Limb (tissue), 2 donors: ENCODE measurements at regions not wholly inside any gene's neighbourhood (a gene's known extent, or its start where the extent isn't known, plus 50 kb on each side); places are given as distances from the start of the nearest gene placed in this dataset.
A peak's percentile ranks its signal among the peaks of the same experiment; 100 is the strongest.
"Not testable (repeated sequence)": the region's sequence is repeated elsewhere in the genome, so short reads cannot be mapped to it uniquely, and the experiment has no call there.

Experiments
- DNase-seq, 2 donors: peaks; one replicate each; pipeline ENCODE4 v3.0.0-alpha.2; 2016; ENCODE audit errors: extremely low spot score in 2 of 2

- DNase-seq = no peak
Observed at GRCh38 chr13:50731400-50731799, 112.1 kb downstream of the DLEU7 start.

- DNase-seq = no peak
Observed at GRCh38 chr13:50732712-50733111, 110.8 kb downstream of the DLEU7 start.

GRCh38 chr13:50733392-50733791, 110.1 kb downstream of the DLEU7 start:
- DNase-seq = no peak

GRCh38 chr13:50735071-50735470, 108.4 kb downstream of the DLEU7 start:
- DNase-seq = no peak

- no peak for DNase-seq
Observed at GRCh38 chr13:50740052-50740741, 103.3 kb downstream of the DLEU7 start.

- DNase-seq = no peak
Observed at GRCh38 chr13:50742353-50742752, 101.1 kb downstream of the DLEU7 start.

GRCh38 chr13:50742968-50743367, 100.5 kb downstream of the DLEU7 start:
- no peak for DNase-seq

GRCh38 chr13:50744116-50744660, 99.3 kb downstream of the DLEU7 start:
- DNase-seq = no peak

- no peak for DNase-seq
Observed at GRCh38 chr13:50745542-50746115, 97.9 kb downstream of the DLEU7 start.

GRCh38 chr13:50747737-50748350, 95.6 kb downstream of the DLEU7 start:
- peak in 1 of 2 donors; percentile 24 for DNase-seq

- not testable (repeated sequence) for DNase-seq
Observed at GRCh38 chr13:50753221-50753620, 90.3 kb downstream of the DLEU7 start.

GRCh38 chr13:50755862-50756685, 87.4 kb downstream of the DLEU7 start:
- not testable (repeated sequence) for DNase-seq

- no peak for DNase-seq
Observed at GRCh38 chr13:50757008-50757407, 86.5 kb downstream of the DLEU7 start.

- no peak for DNase-seq
Observed at GRCh38 chr13:50758796-50759195, 84.7 kb downstream of the DLEU7 start.

- DNase-seq = no peak
Observed at GRCh38 chr13:50760751-50761150, 82.7 kb downstream of the DLEU7 start.

- DNase-seq = no peak
Observed at GRCh38 chr13:50761406-50761805, 82.1 kb downstream of the DLEU7 start.

- no peak for DNase-seq
Observed at GRCh38 chr13:50762969-50763567, 80.4 kb downstream of the DLEU7 start.

- DNase-seq = peak in 1 of 2 donors; percentile 30
Observed at GRCh38 chr13:50766013-50766412, 77.5 kb downstream of the DLEU7 start.

GRCh38 chr13:50766695-50767094, 76.8 kb downstream of the DLEU7 start:
- no peak for DNase-seq

GRCh38 chr13:50772881-50773280, 70.6 kb downstream of the DLEU7 start:
- not testable (repeated sequence) for DNase-seq
